Neuronal stem cell (in vitro differentiated cells): ENCODE measurements at regions not wholly inside any gene's neighbourhood (a gene's known extent, or its start where the extent isn't known, plus 50 kb on each side); places are given as distances from the start of the nearest gene placed in this dataset.

ENCODE experiments used
- DNase-seq: peaks from one replicate; pipeline ENCODE4 v3.0.0-alpha.2; 2013; ENCODE audit warnings: low spot score
- H2AFZ ChIP-seq: one replicate; pipeline ENCODE4 v1.6.1; 2013; ENCODE audit warnings: mild to moderate bottlenecking, low read length, inconsistent platforms
- H2AK5ac ChIP-seq: 2 replicates; pipeline ENCODE4 v1.6.1; 2013; ENCODE audit warnings: low read depth, mild to moderate bottlenecking, inconsistent platforms, low read length, moderate library complexity, mixed read lengths
- H2BK120ac ChIP-seq: 2 replicates; pipeline ENCODE4 v1.6.1; 2013; ENCODE audit warnings: low read depth, mild to moderate bottlenecking, inconsistent platforms, low read length, moderate library complexity, mixed read lengths
- H2BK12ac ChIP-seq: one replicate; pipeline ENCODE4 v1.6.1; 2013; ENCODE audit warnings: low read length, inconsistent platforms
- H2BK15ac ChIP-seq: 2 replicates; pipeline ENCODE4 v1.6.1; 2013; ENCODE audit warnings: mild to moderate bottlenecking, low read length, inconsistent platforms, mixed read lengths
- H2BK5ac ChIP-seq: one replicate; pipeline ENCODE4 v1.6.1; 2013; ENCODE audit warnings: inconsistent platforms, mild to moderate bottlenecking, low read length, moderate library complexity
- H3K14ac ChIP-seq: one replicate; pipeline ENCODE4 v1.6.1; 2013; ENCODE audit warnings: low read length, inconsistent platforms
- H3K18ac ChIP-seq: 2 replicates; pipeline ENCODE4 v1.6.1; 2013; ENCODE audit warnings: low read length, inconsistent platforms
- H3K23ac ChIP-seq: 2 replicates; pipeline ENCODE4 v1.6.1; 2013; ENCODE audit warnings: low read depth, mild to moderate bottlenecking, mixed read lengths, low read length, inconsistent platforms; ENCODE audit not compliant: poor library complexity
- H3K27ac ChIP-seq: replicated peaks from 3 replicates; pipeline ENCODE4 v1.5.1; 2013; ENCODE audit warnings: low read length, inconsistent platforms
- H3K27me3 ChIP-seq, 3 experiments: 2 replicates each; pipeline ENCODE4 v1.6.1; 2013; ENCODE audit warnings: low read length in 3 of 3, mild to moderate bottlenecking in 2 of 3, inconsistent platforms in 1 of 3, low read depth in 1 of 3, mixed read lengths in 1 of 3, moderate library complexity in 1 of 3; ENCODE audit not compliant: control insufficient read depth in 3 of 3, insufficient read depth in 3 of 3
- H3K36me3 ChIP-seq, 2 donors: replicated peaks in 1 of 2; 2 replicates each; pipeline ENCODE4 v1.6.1; 2013; ENCODE audit warnings: low read length in 2 of 2; ENCODE audit not compliant: control insufficient read depth in 2 of 2, insufficient read depth in 2 of 2
- H3K4ac ChIP-seq: 2 replicates; pipeline ENCODE4 v1.6.1; 2013; ENCODE audit warnings: inconsistent platforms, mild to moderate bottlenecking, low read length, moderate library complexity
- H3K4me1 ChIP-seq, 2 donors: 1 replicate in 1 of 2; 2 replicates in 1 of 2; pipeline ENCODE4 v1.6.1; 2013; ENCODE audit warnings: low read length in 2 of 2, low read depth in 1 of 2; ENCODE audit not compliant: control insufficient read depth in 2 of 2, insufficient read depth in 1 of 2
- H3K4me2 ChIP-seq: one replicate; pipeline ENCODE4 v1.6.1; 2013; ENCODE audit warnings: mild to moderate bottlenecking, low read length, inconsistent platforms; ENCODE audit not compliant: insufficient read depth, poor library complexity, severe bottlenecking
- H3K4me3 ChIP-seq, 2 donors: 2 replicates each; pipeline ENCODE4 v1.5.1; 2013; ENCODE audit warnings: low read length in 2 of 2, mild to moderate bottlenecking in 2 of 2, inconsistent platforms in 1 of 2, moderate library complexity in 1 of 2
- H3K79me1 ChIP-seq: one replicate; pipeline ENCODE4 v1.6.1; 2013; ENCODE audit warnings: low read depth, mild to moderate bottlenecking, inconsistent platforms, low read length, moderate library complexity
- H3K9ac ChIP-seq: one replicate; pipeline ENCODE4 v1.6.1; 2013; ENCODE audit warnings: mild to moderate bottlenecking, low read depth, low read length, inconsistent platforms; ENCODE audit not compliant: poor library complexity
- H3K9me3 ChIP-seq, 2 donors: replicated peaks in 1 of 2; 2 replicates each; pipeline versions ENCODE3 to v1.6.1; 2013; ENCODE audit warnings: low read length in 2 of 2, mild to moderate bottlenecking in 2 of 2, inconsistent platforms in 1 of 2, low read depth in 1 of 2, mixed read lengths in 1 of 2, moderate library complexity in 1 of 2; ENCODE audit not compliant: control insufficient read depth in 2 of 2, insufficient read depth in 1 of 2
- H4K8ac ChIP-seq: one replicate; pipeline ENCODE4 v1.6.1; 2013; ENCODE audit warnings: low read depth, mild to moderate bottlenecking, inconsistent platforms, low read length, moderate library complexity
- H4K91ac ChIP-seq: one replicate; pipeline ENCODE4 v1.6.1; 2013; ENCODE audit warnings: low read length, low read depth, mild to moderate bottlenecking, inconsistent platforms; ENCODE audit not compliant: poor library complexity
- WGBS, 2 donors: extraction: QIAGEN DNeasy Blood & Tissue Kit; methylation state at CpG; one replicate each; pipeline ENCODE4 v1.1.7; 2013; ENCODE audit warnings: missing lambda C conversion rate in 2 of 2, mixed read lengths in 1 of 2; ENCODE audit not compliant: insufficient read length in 2 of 2, insufficient replicate concordance in 1 of 2; ENCODE audit errors: extremely low coverage in 2 of 2; 5-methylcytosine and 5-hydroxymethylcytosine counted together

DNA sequence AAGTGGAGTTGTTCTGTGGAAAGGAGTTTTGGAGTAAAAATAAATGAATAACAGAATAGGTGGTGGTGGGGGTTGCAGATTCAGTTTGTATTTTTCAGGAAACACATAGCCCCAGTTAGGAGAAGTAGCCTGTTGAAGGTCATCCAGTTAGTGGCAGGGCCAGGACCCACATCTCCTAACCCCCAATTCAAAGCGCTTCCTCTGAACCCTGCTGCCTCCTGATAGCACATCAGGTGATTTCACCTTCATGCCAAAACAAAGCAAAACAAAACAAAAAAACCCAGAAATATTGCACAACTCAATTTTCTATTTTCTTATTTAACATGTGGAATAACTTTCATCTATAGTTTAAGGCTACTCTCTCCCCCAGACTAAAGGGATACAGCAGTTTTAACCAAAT is 112.3 kb upstream of the UGP2 start:
- no peak overlapping the region for H3K9ac ChIP-seq
- no peak overlapping the region for H3K4ac ChIP-seq
- H3K27me3 ChIP-seq = no peaks in the 10 kb centered on the region
- no peak overlapping the region for H3K14ac ChIP-seq
- DNase-seq = no peak
- no peak overlapping the region for H4K8ac ChIP-seq
- no peak overlapping the region for H3K4me3 ChIP-seq
- no peak overlapping the region for H3K4me2 ChIP-seq
- no CpG with 5 or more reads among the region's 1 CpG for WGBS, 2 donors
- H3K79me1 ChIP-seq = no peaks in the 10 kb centered on the region
- no peak overlapping the region for H2BK15ac ChIP-seq
- H2BK12ac ChIP-seq = no peak overlapping the region
- H4K91ac ChIP-seq = no peak overlapping the region
- H3K23ac ChIP-seq = no peak overlapping the region
- H3K4me1 ChIP-seq = no peaks in the 10 kb centered on the region
- H3K36me3 ChIP-seq = no peaks in the 10 kb centered on the region
- H3K27ac ChIP-seq = no peak overlapping the region
- no peaks in the 10 kb centered on the region for H3K9me3 ChIP-seq
- H2AFZ ChIP-seq = no peak overlapping the region
- no peak overlapping the region for H3K18ac ChIP-seq
- H2BK5ac ChIP-seq = no peak overlapping the region
- no peak overlapping the region for H2AK5ac ChIP-seq
- H2BK120ac ChIP-seq = no peak overlapping the region

DNA sequence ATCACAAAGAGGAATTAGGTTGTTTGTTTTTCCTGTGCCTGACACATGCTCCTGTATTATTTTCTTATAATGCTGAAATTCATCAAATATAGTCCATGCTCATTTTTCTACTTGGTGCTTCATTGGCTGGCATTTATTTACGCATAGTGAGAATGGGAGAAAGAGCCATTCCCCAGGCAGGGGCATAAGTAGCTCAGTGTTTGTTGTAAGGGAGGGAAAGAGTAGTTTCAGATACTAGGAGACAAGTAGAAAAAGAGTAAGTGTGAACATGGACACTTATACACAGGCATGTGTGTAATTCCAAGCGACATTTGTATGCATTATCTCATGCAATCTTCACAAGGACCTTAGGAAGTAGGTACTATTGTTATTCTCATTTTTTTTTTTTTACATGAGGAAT is 111.9 kb upstream of the UGP2 start:
- Histone ChIP-seq H3K14ac (no peak overlapping the region), H3K4me3 (no peak overlapping the region), H4K8ac (no peak overlapping the region), H2AFZ (no peak overlapping the region), H3K4ac (no peak overlapping the region), H3K79me1 (no peaks in the 10 kb centered on the region), H3K9me3 (no peaks in the 10 kb centered on the region), H4K91ac (no peak overlapping the region), H3K27ac (no peak overlapping the region), H3K23ac (no peak overlapping the region), H3K27me3 (no peaks in the 10 kb centered on the region), H3K4me2 (no peak overlapping the region), H3K9ac (no peak overlapping the region), H2AK5ac (no peak overlapping the region), H2BK15ac (no peak overlapping the region), H2BK120ac (no peak overlapping the region), H3K4me1 (no peaks in the 10 kb centered on the region), H2BK5ac (no peak overlapping the region), H2BK12ac (no peak overlapping the region), H3K18ac (no peak overlapping the region), H3K36me3 (no peaks in the 10 kb centered on the region)
- DNase-seq = no peak
- no CpG with 5 or more reads among the region's 2 CpGs for WGBS, 2 donors

DNA sequence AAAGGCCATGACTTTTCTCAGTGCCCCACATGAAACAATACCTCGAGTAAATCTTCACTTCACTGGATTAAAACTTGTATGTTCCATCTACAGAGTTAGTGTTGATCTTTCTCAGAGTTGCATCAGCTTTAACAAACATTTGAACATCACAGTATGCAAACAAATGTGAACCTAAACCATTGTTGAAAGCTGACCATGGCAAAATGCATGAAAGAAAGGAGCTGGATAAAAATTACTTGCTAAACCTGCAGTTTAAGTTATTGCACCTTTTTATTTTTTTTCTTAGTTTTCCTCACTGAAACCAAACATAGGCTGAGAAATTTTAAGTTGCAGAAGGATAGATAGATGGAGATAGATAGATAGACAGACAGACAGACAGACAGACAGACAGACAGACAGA is 107.2 kb upstream of the UGP2 start:
- no peak overlapping the region for H3K18ac ChIP-seq
- H3K4me1 ChIP-seq = no peaks in the 10 kb centered on the region
- no peaks in the 10 kb centered on the region for H3K9me3 ChIP-seq
- no peak for DNase-seq
- H2BK120ac ChIP-seq = no peak overlapping the region
- H3K4me3 ChIP-seq = no peak overlapping the region
- H3K27ac ChIP-seq = no peak overlapping the region
- no peaks in the 10 kb centered on the region for H3K36me3 ChIP-seq
- H3K27me3 ChIP-seq = no peaks in the 10 kb centered on the region
- H4K8ac ChIP-seq = no peak overlapping the region
- no peak overlapping the region for H3K23ac ChIP-seq
- H3K14ac ChIP-seq = no peak overlapping the region
- H3K9ac ChIP-seq = no peak overlapping the region
- no peak overlapping the region for H3K4ac ChIP-seq
- H2BK12ac ChIP-seq = no peak overlapping the region
- no peak overlapping the region for H2AK5ac ChIP-seq
- H4K91ac ChIP-seq = no peak overlapping the region
- H3K79me1 ChIP-seq = no peaks in the 10 kb centered on the region
- H2AFZ ChIP-seq = no peak overlapping the region
- H2BK5ac ChIP-seq = no peak overlapping the region
- H3K4me2 ChIP-seq = no peak overlapping the region
- WGBS, 2 donors = no CpG with 5 or more reads among the region's 1 CpG
- no peak overlapping the region for H2BK15ac ChIP-seq

DNA sequence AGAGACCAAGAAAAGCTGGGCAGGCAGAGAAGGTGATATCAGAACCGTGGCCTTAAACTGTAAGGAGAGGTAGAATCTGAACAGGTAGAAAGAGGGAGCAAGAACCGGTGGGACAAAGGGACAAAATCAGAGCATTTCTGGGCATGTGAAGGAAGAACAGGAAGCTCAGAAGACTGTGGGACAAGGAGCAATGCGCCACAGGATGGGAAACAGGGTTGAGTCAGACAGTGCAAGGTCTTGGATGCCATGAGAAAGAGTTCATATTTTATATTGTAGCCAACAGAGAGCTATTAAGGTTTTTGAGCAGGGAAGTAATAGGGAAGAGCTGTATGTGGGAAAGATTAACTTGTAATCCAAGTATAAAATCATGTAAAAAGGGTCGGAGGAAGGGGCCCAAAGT is 106.4 kb upstream of the UGP2 start:
- H3K4me2 ChIP-seq = no peak overlapping the region
- H2BK12ac ChIP-seq = no peak overlapping the region
- no peak overlapping the region for H2BK120ac ChIP-seq
- no peaks in the 10 kb centered on the region for H3K36me3 ChIP-seq
- H4K91ac ChIP-seq = no peak overlapping the region
- H3K9ac ChIP-seq = no peak overlapping the region
- no peak overlapping the region for H3K4me3 ChIP-seq
- no peaks in the 10 kb centered on the region for H3K9me3 ChIP-seq
- no peak overlapping the region for H3K27ac ChIP-seq
- H2AK5ac ChIP-seq = no peak overlapping the region
- no peak overlapping the region for H3K18ac ChIP-seq
- H3K23ac ChIP-seq = no peak overlapping the region
- no peak overlapping the region for H3K4ac ChIP-seq
- no peak overlapping the region for H3K14ac ChIP-seq
- no peaks in the 10 kb centered on the region for H3K79me1 ChIP-seq
- no peak overlapping the region for H2BK15ac ChIP-seq
- no CpG with 5 or more reads among the region's 4 CpGs for WGBS, 2 donors
- no peaks in the 10 kb centered on the region for H3K27me3 ChIP-seq
- H3K4me1 ChIP-seq = no peaks in the 10 kb centered on the region
- H2AFZ ChIP-seq = no peak overlapping the region
- no peak overlapping the region for H4K8ac ChIP-seq
- no peak for DNase-seq
- no peak overlapping the region for H2BK5ac ChIP-seq
